ENCODE measurements at regions not wholly inside any gene's neighbourhood (a gene's known extent, or its start where the extent isn't known, plus 50 kb on each side); places are given as distances from the start of the nearest gene placed in this dataset.

DNA sequence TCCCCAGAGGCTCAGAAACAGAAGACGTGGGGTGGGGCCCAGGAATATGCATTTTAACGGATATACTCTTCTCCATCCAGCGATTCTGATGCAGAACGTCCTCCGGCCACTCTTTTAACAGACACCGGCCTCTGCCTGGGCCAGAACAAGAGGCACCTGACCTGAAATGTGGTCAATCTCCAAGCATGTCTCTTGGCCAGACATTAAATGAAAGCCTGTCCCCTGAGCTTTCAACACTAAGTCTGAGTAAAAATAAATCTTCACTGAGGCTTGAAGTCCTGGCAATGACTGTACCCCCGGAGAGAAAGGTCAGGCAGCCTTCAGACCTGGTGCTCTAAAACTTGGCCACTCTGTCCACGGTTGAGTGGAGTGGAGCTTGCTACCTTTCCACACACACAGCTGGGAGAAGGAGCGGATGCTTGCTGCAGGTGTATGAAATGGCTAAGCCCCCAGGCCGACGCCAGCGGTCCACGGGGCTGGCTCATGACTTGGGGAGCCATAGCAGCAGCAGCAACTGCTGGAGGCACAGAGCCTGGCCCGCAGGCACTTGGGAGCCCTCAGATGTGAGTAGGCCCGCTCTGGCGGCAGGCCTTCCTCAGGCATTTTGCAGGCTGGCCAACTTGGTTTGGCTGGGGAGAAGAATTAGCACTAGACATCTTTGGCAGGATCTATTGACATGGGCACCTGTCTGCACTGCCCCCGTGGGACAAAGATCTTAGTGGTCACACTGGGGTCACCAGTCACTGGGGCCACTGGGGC, 79.7 kb downstream of the TMEM17 start:
- TF ChIP-seq CTCF (IDR thresholded peaks at IDR 0.05; ENCODE audit: low read length, missing control alignments) = no peak
- no peak overlapping the region for H3K4me3 ChIP-seq (replicated peaks; ENCODE audit: low read depth, low read length)
- DNase-seq (ENCODE audit: low read depth) = no peak

DNA sequence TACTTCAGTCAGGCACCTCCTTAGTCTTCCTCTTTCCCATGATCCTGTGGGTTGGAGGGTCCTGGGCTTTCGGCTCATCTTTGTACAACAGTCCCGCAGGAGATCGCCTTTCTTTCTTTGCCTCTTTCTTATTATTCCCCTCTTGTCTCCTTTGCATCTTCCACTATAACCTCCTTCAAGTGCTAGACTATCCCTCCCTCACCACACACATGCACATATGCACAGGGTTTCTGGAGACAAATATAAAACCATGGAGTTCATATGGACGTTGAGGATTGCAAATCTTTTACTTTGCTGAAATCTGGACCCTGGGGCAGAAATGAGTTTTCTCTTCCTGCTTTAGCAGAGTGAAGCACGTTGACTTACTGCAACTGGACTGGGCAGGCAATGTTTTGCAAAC, 80.3 kb downstream of the TMEM17 start:
- DNase-seq (ENCODE audit: low read depth) = no peak
- no peak overlapping the region for H3K4me3 ChIP-seq (replicated peaks; ENCODE audit: low read depth, low read length)
- no peak for TF ChIP-seq CTCF (IDR thresholded peaks at IDR 0.05; ENCODE audit: low read length, missing control alignments)

DNA sequence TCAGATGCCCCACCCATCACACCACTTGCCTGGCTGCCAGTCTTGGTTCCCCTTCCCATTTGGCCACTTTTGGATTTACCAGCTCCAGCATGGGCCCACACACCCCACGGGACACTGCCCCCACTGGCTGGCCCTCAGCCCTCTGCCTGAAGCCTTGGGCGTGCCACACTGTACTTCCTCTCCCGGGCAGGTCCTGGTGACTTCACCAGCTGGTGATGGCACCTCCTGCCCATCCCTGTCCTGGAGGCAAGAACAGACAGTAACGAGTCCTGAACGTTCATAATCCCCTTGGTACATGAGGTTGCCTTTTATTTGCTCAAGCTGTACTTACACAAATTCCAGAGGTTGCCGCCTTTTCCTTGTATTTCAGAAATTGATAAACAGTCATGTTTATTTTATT, 81.1 kb downstream of the TMEM17 start:
- no peak for DNase-seq (ENCODE audit: low read depth)
- no peak for TF ChIP-seq CTCF (IDR thresholded peaks at IDR 0.05; ENCODE audit: low read length, missing control alignments)
- H3K4me3 ChIP-seq (replicated peaks; ENCODE audit: low read depth, low read length) = no peak overlapping the region

- no peak for TF ChIP-seq CTCF (IDR thresholded peaks at IDR 0.05; ENCODE audit: low read length, missing control alignments)
- H3K4me3 ChIP-seq (replicated peaks; ENCODE audit: low read depth, low read length) = no peak overlapping the region
- peak; percentile 28 for DNase-seq (ENCODE audit: low read depth)
These were observed 82.0 kb downstream of the TMEM17 start for GRCh38 chr2:62423883-62424458.

DNA sequence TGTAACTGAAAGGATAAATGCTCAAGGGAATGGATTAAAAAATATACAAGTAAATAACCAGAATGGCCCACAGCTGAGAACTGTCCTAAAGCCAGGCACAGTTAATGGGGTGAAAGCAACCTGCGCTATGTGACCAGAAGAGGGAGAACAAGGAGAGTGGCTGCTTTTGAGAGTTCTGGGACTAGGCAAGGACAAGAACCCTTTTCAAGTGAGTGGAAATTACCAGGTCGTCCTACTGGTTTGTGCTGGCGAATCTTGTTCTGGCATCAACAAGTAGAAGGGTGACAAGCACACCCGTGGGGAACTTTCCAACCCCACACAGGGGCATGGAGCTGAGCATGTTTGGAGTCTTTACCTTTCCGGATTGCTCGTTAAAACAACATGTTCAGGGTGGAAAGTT, 82.8 kb downstream of the TMEM17 start:
- DNase-seq (ENCODE audit: low read depth) = peak; percentile 10
- no peak overlapping the region for H3K4me3 ChIP-seq (replicated peaks; ENCODE audit: low read depth, low read length)
- TF ChIP-seq CTCF (IDR thresholded peaks at IDR 0.05; ENCODE audit: low read length, missing control alignments) = peak; percentile 29

- no peak overlapping the region for H3K4me3 ChIP-seq (replicated peaks; ENCODE audit: low read depth, low read length)
- no peak for TF ChIP-seq CTCF (IDR thresholded peaks at IDR 0.05; ENCODE audit: low read length, missing control alignments)
- DNase-seq (ENCODE audit: low read depth) = no peak
These were observed 90.5 kb downstream of the TMEM17 start for GRCh38 chr2:62415518-62415917.

DNA sequence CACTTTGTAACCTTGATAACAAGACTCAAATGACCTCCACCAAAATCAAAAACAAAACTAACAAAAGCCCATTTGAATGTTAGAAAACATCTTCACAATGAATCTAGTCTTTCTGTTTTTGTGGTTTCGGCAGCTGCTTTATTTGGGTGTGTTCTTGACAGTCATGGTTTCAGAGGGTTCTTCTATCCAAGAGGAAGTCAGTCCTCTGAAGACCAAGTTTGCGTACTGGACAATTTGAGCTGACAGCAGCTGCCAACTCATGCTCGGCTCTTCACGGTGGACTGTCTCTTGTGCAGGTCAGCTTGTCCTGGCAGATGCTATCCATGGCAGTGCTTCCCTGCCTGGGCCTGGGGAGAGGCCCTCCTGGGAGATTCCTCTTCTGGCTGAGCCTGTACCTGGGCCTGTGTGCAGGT, 91.0 kb downstream of the TMEM17 start:
- no peak overlapping the region for H3K4me3 ChIP-seq (replicated peaks; ENCODE audit: low read depth, low read length)
- DNase-seq (ENCODE audit: low read depth) = no peak
- TF ChIP-seq CTCF (IDR thresholded peaks at IDR 0.05; ENCODE audit: low read length, missing control alignments) = no peak
